HG03469 (cell line): ENCODE measurements at regions not wholly inside any gene's neighbourhood (a gene's known extent, or its start where the extent isn't known, plus 50 kb on each side); places are given as distances from the start of the nearest gene placed in this dataset.
"Not testable (repeated sequence)": the region's sequence is repeated elsewhere in the genome, so short reads cannot be mapped to it uniquely, and the experiment has no call there.

Source experiments
- ATAC-seq: cut with Tn5 transposase; IDR thresholded peaks from one replicate; pipeline ENCODE4 v1.9.1; 2021; ENCODE audit warnings: mild to moderate bottlenecking, moderate library complexity, moderate number of reproducible peaks; ENCODE audit not compliant: unreplicated experiment

- no peak for ATAC-seq
Observed at GRCh38 chrX:139201924-139202323, 328.6 kb upstream of the F9 start.

DNA sequence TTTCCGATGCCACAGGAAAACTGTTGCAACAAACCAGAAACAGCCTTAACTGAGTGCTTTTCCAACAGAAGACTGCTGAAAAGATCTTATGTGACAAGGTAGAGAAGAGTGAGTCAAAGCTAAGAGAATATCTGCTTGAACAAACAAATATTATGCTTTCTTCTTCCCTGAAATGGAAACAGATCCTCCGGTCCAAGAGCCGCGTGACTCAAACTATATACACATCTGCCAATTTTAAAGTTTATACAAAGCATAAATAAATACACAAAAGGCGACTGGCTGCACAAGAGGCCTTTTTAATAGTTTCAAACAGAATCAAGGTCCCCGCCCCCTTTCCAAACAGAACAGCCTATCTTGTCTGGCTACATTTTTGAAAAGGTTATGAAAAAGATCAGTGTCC lies 329.7 kb upstream of the F9 start:
- no peak for ATAC-seq

DNA sequence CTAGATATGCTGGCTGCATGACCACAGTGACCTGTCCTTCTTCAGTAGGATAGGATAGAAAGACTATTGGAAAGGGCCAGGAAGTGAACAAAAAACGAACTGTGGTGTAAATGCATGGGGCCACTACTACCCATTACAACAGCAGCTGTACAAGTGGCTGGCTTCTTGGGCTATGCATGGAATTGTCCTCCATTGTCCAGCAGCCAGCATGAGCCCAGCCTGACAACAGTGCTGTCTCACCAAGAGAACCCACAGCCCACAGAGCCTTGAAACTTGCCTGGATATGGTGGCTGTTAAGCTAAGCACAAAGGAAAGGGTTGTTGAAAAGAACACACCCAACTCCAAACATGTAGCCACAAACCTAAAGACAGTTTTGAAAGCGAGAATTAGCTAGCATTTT lies 330.2 kb upstream of the F9 start:
- ATAC-seq = no peak

DNA sequence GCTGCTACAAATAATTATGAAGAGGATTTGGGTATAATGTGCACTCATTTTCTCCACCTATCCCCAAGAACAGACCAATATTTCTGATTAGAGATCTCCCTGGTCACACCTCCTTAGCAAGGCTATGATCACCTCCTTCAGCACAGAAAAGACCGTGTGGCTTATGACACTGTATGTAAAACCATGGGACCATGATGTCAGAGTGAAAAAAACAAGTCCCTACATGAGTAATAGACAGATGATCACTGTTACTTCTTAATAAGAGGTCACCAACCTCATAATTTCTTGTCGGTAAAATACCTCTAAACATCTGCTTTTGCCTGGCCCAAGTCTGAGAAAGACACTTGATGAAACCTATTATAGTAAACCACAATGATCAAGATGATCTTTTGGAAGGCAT lies 330.6 kb upstream of the F9 start:
- no peak for ATAC-seq

- no peak for ATAC-seq
Observed at GRCh38 chrX:139198936-139199335, 331.6 kb upstream of the F9 start.

- ATAC-seq = no peak
Observed at GRCh38 chrX:139196890-139197289, 333.6 kb upstream of the F9 start.

GRCh38 chrX:139194571-139195280 lies 335.8 kb upstream of the F9 start:
- no peak for ATAC-seq

DNA sequence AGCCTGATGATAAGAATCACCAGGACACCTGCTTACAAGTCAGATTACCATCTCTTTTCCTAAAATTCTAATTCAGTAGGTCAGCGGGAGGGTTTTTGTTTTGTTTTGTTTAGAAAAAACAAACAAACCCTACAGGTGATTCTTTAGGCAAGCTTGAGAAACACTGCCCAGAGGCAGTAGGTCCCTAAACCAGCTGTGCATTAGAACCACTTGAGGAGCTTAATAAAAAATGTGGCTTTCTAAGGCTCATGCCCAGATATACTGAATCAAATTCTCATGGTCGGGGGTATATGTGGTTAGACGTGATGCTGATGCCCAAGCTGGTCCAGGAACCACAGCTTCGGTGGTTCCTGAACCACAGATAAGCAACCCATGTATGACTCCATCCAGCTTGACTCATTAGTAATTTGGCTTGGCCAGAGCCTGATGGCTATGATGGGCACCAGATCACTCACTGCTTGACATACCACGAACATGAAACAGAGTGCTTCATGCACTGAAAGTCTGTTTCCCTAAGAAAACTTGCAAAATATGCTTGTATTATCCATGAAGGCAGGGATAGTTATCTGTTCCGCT lies 338.1 kb upstream of the F9 start:
- ATAC-seq = no peak

DNA sequence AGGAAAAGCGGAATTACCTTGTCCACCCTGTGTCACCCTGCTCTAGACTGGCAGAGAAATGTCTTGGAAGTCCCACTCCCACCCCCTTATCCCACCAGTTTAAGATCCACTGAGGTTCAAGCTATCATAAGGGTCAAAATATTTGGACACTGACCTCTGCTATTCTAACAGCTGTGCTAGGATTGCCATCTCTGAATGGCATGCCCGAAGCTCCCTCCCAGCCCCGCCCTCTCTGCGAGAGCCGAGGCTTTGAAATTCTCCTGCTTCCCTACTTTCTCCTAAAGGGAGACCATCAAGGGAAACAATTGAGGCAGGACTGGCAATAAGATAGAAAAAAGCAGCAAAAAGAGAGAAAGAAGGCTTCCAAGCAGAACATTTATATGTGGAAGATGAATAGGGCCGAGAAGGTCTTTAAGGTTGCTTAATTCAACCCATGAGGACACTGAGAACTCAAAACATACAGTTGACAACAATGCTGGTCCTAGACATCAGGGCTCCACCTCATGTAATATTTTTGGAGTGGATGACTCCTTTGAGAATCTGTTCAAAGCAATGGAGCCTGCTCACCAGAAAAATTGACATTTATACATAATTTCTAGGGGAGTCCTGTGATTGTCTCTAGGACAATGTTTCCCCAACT lies 338.7 kb upstream of the F9 start:
- ATAC-seq = no peak

- ATAC-seq = no peak
Observed at GRCh38 chrX:139191286-139191685, 339.3 kb upstream of the F9 start.

- ATAC-seq = no peak
Observed at GRCh38 chrX:139187738-139188137, 342.8 kb upstream of the F9 start.

DNA sequence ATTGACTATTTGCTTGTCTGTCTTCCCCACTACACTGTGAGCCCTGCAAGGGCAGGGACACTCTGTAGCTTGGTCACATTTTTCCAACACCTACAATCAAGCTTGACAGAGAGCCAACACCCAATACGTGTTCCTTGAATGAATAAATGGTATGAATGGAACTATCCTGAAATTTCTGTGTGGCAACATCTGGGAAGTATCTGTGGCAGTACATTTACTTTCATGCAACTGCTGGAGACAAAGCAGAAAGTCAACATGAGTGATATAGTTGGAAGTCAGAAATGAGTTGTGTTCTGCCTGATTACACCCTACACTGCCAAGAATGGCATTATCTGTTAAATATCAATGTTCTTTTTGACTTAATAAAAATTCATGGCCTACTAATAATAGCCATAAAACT lies 343.5 kb upstream of the F9 start:
- no peak for ATAC-seq

DNA sequence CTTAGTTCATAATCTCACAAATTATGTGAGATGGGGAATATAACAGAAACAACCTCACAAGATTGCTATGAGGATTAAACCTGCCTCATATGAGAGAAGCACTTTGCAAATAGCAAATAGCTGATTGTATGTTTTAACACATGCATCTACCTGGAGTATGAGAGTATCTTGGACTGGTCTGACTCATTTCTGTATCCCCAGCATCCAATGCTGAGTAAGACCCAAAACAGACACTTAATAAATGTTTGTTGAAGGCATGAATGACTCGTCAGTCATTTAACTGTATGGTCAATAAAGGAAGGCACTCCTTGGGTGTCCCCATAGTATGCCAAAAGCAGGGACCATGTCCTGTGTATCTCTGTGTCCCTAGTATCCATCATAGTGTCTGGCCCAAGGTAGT lies 350.9 kb upstream of the F9 start:
- peak; percentile 60 for ATAC-seq

- ATAC-seq = no peak
Observed at GRCh38 chrX:139178980-139179379, 351.6 kb upstream of the F9 start.

- ATAC-seq = no peak
Observed at GRCh38 chrX:139172731-139173130, 357.8 kb upstream of the F9 start.

GRCh38 chrX:139170526-139171173 lies 359.9 kb upstream of the F9 start:
- ATAC-seq = no peak

- ATAC-seq = no peak
Observed at GRCh38 chrX:139167282-139167681, 363.3 kb upstream of the F9 start.

GRCh38 chrX:139158256-139158655 lies 372.3 kb upstream of the F9 start:
- no peak for ATAC-seq

DNA sequence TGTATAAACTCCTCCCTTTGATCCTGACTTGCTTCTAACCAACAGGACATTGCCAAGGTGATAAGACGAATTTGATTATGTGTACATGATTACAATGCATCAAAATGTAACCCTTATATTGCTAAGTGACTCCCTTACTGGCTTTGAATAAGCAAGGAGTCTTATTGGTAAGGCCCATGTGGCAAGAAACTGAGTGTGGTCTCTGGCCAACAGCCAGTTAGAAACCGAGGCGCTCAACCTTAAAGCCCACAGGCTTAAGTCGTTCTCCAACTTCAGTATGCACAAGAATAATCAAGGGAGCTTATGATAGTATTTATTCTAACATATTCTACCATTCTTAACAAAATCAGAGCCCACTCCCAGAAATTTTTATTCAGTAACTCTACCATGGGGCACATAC lies 374.2 kb upstream of the F9 start:
- no peak for ATAC-seq

- not testable (repeated sequence) for ATAC-seq
Observed at GRCh38 chrX:139146625-139147024, 383.9 kb upstream of the F9 start.

- ATAC-seq = no peak
Observed at GRCh38 chrX:139141370-139141769, 389.2 kb upstream of the F9 start.

GRCh38 chrX:139134316-139134715 lies 396.2 kb upstream of the F9 start:
- ATAC-seq = no peak
